ENCODE measurements at regions not wholly inside any gene's neighbourhood (a gene's known extent, or its start where the extent isn't known, plus 50 kb on each side); places are given as distances from the start of the nearest gene placed in this dataset.

- no peaks in the 10 kb centered on the region for H3K36me3 Mint-ChIP-seq
- no peaks in the 10 kb centered on the region for H3K27me3 Mint-ChIP-seq (ENCODE audit: low read depth)
- DNase-seq (ENCODE audit: low spot score) (no peak), ATAC-seq (no peak)
- H3K27ac Mint-ChIP-seq = no peak overlapping the region
- no peak overlapping the region for H3K4me3 Mint-ChIP-seq
- H3K4me1 Mint-ChIP-seq = peaks cover 7% of the 10 kb centered on the region
- no peaks in the 10 kb centered on the region for H3K9me3 Mint-ChIP-seq
- no peak for TF ChIP-seq ZNF281 (CRISPR knock-in tag; IDR thresholded peaks at IDR 0.05)
- no peak for TF ChIP-seq ZNF263 (CRISPR knock-in tag; IDR thresholded peaks at IDR 0.05; ENCODE audit: low read depth)
- TF ChIP-seq ZNF423 (CRISPR knock-in tag; IDR thresholded peaks at IDR 0.05) = no peak
- TF ChIP-seq ZSCAN18 (CRISPR knock-in tag; IDR thresholded peaks at IDR 0.05) = no peak
- no peak for TF ChIP-seq ZNF121 (CRISPR knock-in tag; IDR thresholded peaks at IDR 0.05)
- no peak for TF ChIP-seq NR3C1 (CRISPR knock-in tag; conservative IDR thresholded peaks at IDR 0.05; ENCODE audit: low read depth)
- no peak for TF ChIP-seq SMAD4 (CRISPR knock-in tag; IDR thresholded peaks at IDR 0.05)
- TF ChIP-seq HMGA2 (CRISPR knock-in tag; IDR thresholded peaks at IDR 0.05) = no peak
- ChIA-PET POLR2A (no interaction called here), CTCF (no interaction called here)
These were observed 499.1 kb upstream of the JAG1 start for GRCh38 chr20:11172881-11173280.

- CTCF ChIA-PET = no interaction called here
- no peaks in the 10 kb centered on the region for H3K27me3 Mint-ChIP-seq (ENCODE audit: low read depth)
- POLR2A ChIA-PET = no interaction called here
- no peak overlapping the region for H3K4me3 Mint-ChIP-seq
- H3K36me3 Mint-ChIP-seq = no peaks in the 10 kb centered on the region
- no peaks in the 10 kb centered on the region for H3K9me3 Mint-ChIP-seq
- H3K4me1 Mint-ChIP-seq = peaks cover 7% of the 10 kb centered on the region
- ATAC-seq = no peak
- no peak overlapping the region for H3K27ac Mint-ChIP-seq
- TF ChIP-seq JAZF1 (CRISPR knock-in tag; IDR thresholded peaks at IDR 0.05) = no peak
- no peak for DNase-seq (ENCODE audit: low spot score)
These were observed 500.1 kb upstream of the JAG1 start for GRCh38 chr20:11173916-11174315.

- Mint-ChIP-seq H3K4me3 (no peak overlapping the region), H3K36me3 (no peaks in the 10 kb centered on the region), H3K9me3 (peaks cover 3% of the 10 kb centered on the region), H3K4me1 (peaks cover 7% of the 10 kb centered on the region), H3K27ac (no peak overlapping the region), H3K27me3 (ENCODE audit: low read depth) (no peaks in the 10 kb centered on the region)
- ChIA-PET CTCF (interaction anchor here (1.6 kb wide), 1 partner anchor 30 kb away, joined by 4 read pairs; no protein-coding TSS in a partner anchor), POLR2A (no interaction called here)
- DNase-seq (ENCODE audit: low spot score) (no peak), ATAC-seq (no peak)
- TF ChIP-seq TCF7 (CRISPR knock-in tag; IDR thresholded peaks at IDR 0.05; ENCODE audit: low read depth) (no peak), CBFB (CRISPR knock-in tag; IDR thresholded peaks at IDR 0.05; ENCODE audit: low read depth) (no peak), E2F1 (CRISPR knock-in tag; IDR thresholded peaks at IDR 0.05) (no peak), OVOL2 (CRISPR knock-in tag; IDR thresholded peaks at IDR 0.05; ENCODE audit: borderline replicate concordance) (no peak), IRF1 (CRISPR knock-in tag; IDR thresholded peaks at IDR 0.05) (no peak), ERG (CRISPR knock-in tag; IDR thresholded peaks at IDR 0.05) (no peak), AFF4 (CRISPR knock-in tag; IDR thresholded peaks at IDR 0.05; ENCODE audit: borderline replicate concordance) (no peak), GRHL2 (CRISPR knock-in tag; IDR thresholded peaks at IDR 0.05; ENCODE audit: insufficient replicate concordance, severe bottlenecking) (no peak)
These were observed 501.1 kb upstream of the JAG1 start for GRCh38 chr20:11174861-11175260.
